GM21515 (cell line): ENCODE measurements at regions not wholly inside any gene's neighbourhood (a gene's known extent, or its start where the extent isn't known, plus 50 kb on each side); places are given as distances from the start of the nearest gene placed in this dataset.

Source experiments
- ATAC-seq: cut with Tn5 transposase; IDR thresholded peaks from one replicate; pipeline ENCODE4 v1.9.1; 2021; ENCODE audit not compliant: unreplicated experiment

- no peak for ATAC-seq
These were observed 435.2 kb upstream of the MANEA start for GRCh38 chr6:95142101-95142500.

- ATAC-seq, result no peak
These were observed 434.5 kb upstream of the MANEA start for GRCh38 chr6:95142661-95143335.

- ATAC-seq, result no peak
These were observed 433.7 kb upstream of the MANEA start for GRCh38 chr6:95143408-95144180.

GRCh38 chr6:95145457-95145856 is 431.9 kb upstream of the MANEA start:
- no peak for ATAC-seq

GRCh38 chr6:95159557-95159956 is 417.8 kb upstream of the MANEA start:
- no peak for ATAC-seq

- ATAC-seq, result no peak
These were observed 407.6 kb upstream of the MANEA start for GRCh38 chr6:95169775-95170174.

GRCh38 chr6:95175927-95176675 is 401.2 kb upstream of the MANEA start:
- ATAC-seq, result no peak

DNA sequence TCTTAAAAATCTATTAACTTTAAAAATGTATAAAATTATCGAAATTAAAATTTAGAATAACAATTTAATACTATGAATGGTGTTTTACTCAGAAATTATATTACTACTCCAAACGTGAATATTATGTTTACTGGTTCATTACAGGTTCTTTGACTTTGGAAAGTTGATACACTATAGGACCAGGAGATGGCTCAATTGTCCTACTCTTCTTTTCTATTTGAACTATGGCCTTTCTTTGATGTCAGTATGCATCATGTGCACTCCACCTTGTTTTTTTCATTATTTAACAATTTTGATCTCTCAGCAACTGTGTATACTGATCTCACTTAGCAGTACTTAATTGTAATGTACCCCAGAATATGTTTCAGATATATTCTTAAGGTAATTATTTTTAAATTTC is 391.5 kb upstream of the MANEA start:
- ATAC-seq, result no peak

DNA sequence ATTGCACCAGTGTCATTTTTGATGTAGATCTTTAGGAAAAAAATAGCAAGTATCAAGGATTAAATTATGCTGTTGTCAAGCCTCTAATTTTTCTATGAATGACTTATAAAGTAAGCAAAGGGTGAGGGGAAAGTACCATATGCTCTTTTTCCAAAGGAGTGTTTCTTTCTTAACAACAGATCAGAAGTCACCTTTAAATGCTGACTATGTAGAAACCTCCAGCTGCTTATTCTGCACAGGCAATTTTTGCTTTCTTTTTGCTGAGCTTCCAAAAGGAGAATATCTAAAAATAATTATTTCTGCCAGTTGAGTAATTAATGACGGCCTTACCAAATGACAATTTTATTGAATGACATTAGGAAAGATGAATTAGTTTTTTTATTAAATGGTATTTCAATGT is 390.6 kb upstream of the MANEA start:
- ATAC-seq, result no peak

DNA sequence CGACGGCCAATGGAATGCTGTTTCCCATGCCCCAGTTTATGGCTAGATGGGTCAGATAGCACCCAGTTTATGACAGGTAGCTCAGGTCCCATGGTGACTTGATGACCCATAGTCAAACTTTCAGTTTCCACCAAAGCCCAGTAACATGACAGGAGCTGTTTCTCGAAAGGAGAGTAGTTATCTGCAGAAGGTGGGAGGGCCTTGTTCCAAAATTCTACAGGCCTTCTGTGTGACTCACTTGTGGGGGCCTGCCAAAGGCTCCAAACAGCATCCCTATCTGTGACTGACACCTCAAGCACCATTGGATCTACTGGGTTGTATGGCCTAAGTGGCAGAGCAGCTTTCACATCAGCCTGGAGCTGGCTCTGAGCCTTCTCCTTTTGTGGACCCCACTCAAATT is 379.7 kb upstream of the MANEA start:
- no peak for ATAC-seq

- peak; percentile 93 for ATAC-seq
These were observed 374.1 kb upstream of the MANEA start for GRCh38 chr6:95203153-95203754.

DNA sequence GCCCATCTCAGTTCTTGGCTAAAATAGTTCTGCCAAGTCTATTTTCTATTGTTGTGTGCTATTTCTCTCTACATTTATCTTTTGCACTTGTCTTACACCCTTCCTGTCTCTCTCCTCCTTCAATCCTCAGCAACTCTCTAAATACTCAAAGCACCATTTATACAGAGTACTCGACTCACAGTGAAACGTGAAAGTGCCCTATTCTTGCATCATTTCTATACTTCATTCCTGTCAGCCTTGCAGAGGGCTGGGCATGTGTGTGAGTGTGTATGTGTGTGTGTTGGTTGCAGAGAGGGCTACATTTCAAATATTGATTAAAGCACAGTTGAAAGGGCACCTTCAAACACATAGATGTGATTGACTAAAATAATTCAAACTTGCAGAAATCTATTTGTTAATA is 373.2 kb upstream of the MANEA start:
- ATAC-seq, result no peak

- no peak for ATAC-seq
These were observed 368.7 kb upstream of the MANEA start for GRCh38 chr6:95208621-95209020.

DNA sequence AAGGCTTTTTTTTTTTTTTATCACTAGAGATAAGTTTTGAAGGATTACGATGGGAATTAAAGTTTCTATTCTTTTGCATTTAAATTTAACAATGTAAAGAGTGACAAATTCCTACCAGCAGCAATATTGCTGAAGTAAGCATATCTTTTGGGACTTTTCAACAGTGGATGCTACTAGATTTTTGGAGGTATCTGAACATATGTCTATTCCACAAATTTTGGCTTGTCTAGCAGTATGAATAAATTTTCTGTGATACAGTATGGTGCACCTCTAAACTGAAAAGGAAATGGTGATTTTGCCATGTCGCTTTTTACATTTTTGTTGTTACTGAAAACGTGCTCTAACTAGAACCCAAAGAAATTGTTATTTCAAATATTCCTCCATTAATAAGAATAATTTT is 368.3 kb upstream of the MANEA start:
- ATAC-seq, result no peak

- ATAC-seq, result no peak
These were observed 360.8 kb upstream of the MANEA start for GRCh38 chr6:95216555-95216954.

DNA sequence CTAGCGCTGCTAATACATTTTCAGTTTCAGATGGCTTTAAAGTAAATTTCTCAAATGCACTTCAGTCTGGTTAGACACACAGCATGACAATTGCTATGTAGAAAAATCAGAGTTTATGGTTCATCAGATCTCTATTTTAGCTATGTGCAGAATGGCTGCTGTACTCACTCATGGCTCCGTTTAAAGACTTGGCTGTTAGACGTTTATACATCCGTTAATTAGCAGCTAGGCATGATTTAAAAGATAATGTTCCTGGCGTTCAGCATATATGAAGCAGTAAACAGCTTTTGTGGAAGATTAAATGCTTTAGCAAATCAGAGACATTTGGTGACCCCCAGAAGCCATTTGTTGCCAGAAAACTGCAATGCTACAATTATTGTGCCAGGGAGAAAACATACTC is 350.0 kb upstream of the MANEA start:
- no peak for ATAC-seq

DNA sequence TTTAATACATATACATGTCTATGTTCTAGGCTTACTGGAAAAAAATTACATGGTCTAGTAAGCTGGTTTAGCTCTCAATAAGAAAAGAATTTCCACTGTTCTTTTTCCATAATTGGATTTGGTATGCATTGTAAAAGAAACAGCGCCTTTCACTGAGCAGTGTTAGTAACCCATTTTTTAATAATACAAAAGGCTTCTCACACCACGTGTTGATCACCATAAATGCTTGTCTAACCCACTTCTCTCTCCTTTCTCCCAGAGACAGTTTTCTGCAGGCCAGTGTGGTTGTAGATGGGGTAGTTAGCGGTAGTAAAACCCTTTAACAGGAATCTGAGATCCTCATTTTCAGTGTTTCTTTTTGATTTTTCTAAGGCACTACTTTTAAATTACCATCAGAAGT is 348.7 kb upstream of the MANEA start:
- no peak for ATAC-seq

GRCh38 chr6:95230071-95230740 is 347.1 kb upstream of the MANEA start:
- ATAC-seq, result no peak

DNA sequence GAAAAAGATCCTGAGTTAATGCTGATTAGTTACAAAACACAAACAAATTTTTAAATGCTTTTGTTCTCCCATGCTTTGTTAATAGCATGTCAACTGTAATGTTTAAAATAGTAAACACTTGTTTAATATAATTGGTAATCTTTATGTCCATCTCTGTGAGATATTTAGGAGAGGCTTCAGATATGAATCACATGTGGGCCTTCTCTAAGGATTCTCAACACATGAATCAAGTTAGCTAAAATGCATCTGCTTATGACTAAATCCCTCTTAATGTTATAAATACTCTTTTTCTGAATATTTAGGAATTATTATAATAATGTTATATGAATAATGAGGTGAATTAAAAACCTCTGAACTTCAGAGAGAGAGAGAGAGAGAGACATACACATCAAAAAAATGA is 345.9 kb upstream of the MANEA start:
- no peak for ATAC-seq

DNA sequence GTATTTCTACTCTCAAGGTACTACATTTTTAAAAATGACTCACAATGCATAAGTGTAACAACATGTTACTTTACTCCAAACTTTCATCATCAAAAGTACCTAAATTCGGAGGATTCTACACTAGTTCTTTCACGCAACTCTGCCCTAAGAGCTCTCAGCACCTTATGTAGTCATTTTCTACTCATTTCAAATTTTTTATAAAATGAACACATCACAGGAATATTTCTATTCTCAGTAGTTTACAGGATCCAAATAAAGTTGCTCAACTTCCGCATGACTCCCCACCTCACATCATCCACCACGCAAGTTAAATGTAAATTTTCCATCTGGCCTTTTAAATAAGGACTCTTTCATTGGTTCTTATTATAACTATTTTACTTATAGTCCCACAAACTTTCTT is 344.9 kb upstream of the MANEA start:
- no peak for ATAC-seq

- no peak for ATAC-seq
These were observed 343.5 kb upstream of the MANEA start for GRCh38 chr6:95233879-95234278.
